NCI-H1930 (cell line): ENCODE measurements at regions not wholly inside any gene's neighbourhood (a gene's known extent, or its start where the extent isn't known, plus 50 kb on each side); places are given as distances from the start of the nearest gene placed in this dataset.

Experiments used
- DNase-seq, 2 experiments: peaks; one replicate each; lab custom pipeline; 2025; lab: John Stamatoyannopoulos, UW

DNA sequence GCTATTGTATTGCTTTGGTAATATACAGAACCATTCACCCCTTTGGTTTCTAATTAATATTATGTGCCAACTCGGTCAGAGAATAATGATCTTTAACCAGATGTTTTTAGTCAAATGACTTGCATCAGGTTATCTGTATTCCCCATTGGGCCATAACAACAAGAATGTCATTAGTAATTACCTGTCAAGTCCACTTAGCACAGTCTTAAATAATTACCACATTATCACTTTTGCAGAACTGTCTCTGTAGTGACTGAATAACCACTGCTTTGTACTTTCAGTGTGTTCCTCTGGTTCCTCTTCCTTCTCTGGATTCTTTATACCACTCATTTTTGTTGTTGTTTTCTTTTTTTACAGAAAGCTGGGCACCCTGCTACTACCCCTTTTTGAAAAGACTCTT is 257.7 kb upstream of the SPOCK3 start:
- DNase-seq, result no peak

DNA sequence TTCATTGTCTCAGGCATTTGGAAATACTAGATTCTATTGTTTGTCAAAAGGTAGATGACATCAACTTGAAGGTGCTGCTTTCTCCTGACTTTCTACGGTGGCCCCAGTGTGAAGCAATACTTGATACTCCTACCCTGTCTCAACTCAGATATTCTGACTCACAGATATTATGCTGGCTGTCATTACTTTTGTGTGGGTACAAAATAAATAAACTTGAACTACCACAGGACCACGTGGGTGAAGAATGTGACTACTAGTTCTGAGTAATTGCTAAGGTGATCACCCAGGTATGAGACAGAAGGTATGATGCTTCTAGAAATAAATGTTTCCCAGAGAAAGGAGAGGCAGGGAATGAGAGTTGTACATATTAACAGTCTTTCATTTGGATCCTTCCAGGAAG is 275.3 kb upstream of the SPOCK3 start:
- no peak for DNase-seq

GRCh38 chr4:167524091-167524490 is 289.8 kb upstream of the SPOCK3 start:
- no peak for DNase-seq

- no peak for DNase-seq
Measured at GRCh38 chr4:167537761-167538160, 303.5 kb upstream of the SPOCK3 start.

GRCh38 chr4:167541286-167541685 is 307.0 kb upstream of the SPOCK3 start:
- DNase-seq, result no peak

DNA sequence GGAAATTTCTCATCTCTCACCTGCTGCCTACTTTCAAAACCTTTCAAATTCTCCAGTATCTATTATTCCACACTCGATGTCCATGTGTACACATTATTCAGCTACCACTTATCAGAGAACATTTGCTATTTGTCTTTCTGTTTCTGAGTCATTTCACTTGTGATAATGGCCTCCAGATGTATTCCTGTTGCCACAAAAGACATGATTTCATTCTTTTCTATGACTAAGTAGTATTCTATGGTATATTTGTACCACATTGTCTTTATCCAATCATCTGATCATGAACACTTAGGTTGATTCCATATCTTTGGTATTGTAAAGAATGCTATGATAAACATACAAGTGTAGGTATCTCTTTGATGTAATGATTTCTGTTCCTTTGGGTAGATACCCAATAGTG is 310.1 kb upstream of the SPOCK3 start:
- DNase-seq, result no peak

DNA sequence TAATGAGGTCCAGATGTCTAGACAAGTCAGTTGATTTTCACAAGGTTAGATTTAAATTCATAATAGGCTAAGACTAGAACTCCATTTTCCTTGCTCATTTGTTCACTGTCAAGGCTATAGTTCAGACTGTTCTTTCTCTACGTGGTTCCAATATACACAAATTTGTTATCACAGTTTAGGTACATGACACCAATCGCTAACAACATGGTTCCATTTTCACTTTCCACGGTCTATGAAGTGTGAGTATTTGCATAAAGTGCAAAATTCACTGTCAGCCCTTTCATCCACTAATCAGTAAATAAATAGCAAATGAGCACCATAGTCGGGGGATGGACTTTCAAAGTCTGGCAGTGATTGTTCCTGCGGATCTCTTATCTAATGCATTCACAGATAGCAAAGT is 315.7 kb upstream of the SPOCK3 start:
- DNase-seq, result no peak

DNA sequence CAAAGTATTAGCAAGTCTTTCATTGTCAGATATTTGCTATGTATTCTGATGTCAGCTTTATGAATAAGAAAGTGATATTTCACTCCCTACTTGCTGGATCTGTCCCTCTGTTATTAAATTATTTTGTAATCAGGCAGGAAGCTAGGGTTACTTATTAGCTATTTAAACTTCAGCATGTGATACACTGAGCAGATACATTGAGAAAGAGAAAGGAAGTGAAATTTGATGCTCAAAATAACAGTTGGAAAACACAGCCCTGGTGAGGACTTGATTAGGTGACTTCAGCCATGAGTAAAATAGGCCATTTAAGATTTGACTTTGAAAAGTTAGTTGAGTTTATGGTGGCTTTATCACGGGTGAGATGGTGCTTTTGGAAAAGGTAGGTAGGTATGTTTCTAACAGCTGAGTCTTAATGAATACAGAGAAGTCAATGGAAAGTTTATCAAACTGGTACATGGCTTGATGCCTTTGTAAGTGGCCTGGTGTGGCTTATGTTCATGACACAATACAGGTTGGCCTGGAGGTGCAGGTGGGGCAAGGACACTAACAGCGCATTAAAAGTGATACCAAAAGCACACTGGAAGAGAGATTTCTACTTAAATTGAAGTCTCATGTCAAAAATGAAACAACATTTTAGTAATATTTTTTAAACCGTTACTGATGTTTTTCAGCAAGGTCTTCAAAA is 321.2 kb upstream of the SPOCK3 start:
- no peak for DNase-seq

DNA sequence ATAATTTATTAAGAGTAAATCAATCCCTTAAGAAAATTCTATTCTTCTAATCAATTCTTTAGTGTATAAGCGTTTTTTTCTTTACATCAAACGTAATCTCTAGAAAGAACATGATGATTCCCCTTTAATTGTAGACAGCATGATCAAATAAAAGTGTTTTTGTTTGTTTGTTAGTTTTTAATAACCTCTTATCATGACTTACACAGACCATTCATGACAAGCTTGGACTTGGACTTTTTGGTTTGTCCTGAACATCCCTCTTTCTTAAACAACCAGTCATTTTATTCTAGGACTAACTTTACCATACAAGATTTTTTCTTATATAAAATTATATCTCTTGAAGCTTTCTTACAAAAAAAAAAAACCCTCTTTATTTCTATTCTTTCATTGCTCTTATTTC is 344.6 kb upstream of the SPOCK3 start:
- no peak for DNase-seq

DNA sequence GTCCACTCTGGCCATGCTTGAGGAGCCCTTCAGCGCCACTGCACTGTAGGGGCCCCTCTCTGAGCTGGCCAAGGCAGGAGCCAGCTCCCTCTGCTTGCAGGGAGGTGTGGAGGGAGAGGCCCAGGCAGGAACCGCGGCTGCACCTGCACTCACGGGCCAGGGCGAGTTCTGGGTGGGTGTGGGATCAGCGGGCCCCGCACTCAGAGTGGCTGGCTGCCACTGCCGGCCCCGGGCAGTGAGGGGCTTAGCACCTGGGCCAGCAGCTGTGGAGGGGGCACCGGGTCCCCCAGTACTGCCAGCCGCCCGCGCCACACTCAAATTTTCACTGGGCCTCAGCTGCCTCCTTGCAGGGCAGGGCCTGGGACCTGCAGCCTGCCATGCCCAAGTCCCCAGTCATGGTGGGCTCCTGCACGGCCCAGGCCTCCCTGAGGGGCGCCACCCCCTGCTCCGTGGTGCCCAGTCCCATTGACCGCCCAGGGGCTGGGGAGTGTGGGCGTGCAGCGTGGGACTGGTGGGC is 347.2 kb upstream of the SPOCK3 start:
- DNase-seq, result no peak

DNA sequence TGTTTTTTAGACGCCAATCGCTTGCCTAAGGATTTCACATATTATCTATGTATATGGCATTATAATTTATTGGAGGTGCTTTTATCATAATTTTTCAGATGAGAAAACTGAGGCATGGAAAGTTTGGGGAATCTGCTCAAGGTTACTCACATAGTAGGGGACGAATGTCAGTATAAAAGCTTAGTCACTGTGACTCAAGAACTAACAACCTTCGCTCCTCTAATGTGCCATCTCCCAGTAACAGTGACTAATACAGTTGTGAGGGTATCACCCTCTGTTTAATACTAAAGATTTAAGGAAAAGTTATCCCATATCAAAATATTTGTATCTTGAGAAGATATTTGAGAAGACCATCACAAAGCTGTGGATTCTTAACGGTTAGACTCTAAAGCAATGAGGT is 353.1 kb upstream of the SPOCK3 start:
- DNase-seq, result no peak

DNA sequence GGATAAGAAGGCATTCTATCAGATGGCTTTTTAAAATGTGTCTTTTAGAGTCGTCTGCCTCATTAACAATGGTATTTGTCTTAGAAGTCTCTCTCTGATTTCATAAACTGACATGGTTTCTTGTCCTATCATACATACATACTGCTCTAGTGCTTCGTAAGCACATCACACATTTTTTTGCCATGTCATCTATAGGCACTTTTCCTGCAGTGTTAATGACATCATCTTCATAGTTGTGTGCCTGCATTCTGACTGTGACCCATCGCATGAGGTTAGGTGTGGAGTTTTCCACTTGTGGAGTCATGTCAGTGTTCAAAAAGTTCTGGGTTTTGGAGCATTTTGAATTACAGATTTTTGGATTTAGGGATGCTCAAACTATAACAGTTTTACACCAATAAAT is 361.6 kb upstream of the SPOCK3 start:
- DNase-seq, result no peak

GRCh38 chr4:167602157-167602556 is 367.9 kb upstream of the SPOCK3 start:
- no peak for DNase-seq

DNA sequence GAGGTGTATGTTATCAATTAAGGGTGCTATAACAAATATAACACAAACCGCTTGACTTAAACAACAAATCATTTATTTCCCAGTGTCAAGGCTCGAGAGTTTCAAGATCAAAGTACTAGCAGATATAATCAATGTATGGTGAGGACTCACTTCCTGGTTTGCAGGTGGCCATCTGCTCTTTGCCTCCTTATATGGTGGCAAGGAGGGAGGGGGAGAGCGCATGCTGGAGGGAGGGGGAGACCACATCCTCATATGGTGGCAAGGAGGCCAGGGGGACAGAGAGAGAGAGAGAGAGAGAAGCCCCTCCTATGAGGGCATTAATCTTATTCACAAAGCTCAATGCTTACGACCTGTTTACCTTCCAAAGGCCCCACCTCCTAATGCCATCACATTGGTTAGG is 372.3 kb upstream of the SPOCK3 start:
- DNase-seq, result no peak

DNA sequence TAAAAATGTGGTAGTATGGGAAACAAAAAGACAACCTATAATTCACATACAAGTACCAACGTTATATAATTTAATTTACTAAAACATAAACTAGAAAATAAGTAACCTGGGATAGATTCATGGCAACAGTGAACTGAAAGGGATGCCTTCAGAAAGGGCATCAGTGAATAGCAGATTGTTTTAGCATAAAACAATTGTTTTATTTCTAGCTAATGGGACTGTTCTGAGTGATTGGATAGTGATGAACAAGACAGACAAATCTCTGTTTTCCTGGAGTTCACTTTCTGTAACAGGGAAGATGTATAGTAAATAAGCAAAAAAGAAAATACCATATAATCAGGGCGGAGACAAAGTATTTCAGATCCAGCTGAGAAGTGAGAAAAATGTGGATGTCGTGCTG is 379.1 kb upstream of the SPOCK3 start:
- DNase-seq, result no peak

DNA sequence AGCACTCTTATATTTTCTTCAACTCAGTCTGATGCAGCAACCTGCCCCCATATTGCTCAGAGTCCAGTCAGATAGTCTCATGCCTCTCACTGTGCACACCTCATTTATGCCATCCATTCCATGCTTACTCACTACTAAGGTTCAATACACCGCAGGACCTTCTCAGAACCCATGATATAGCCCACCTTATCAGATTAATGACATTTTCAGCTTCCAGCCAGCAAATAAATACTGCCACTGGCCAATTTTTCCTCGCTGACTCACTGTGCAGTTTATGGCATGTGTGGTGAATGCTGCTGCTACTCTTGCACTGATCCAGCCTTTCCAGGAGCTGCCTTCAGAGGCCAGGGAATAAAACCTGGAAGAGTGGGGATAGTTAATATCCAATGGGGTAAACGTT is 380.6 kb upstream of the SPOCK3 start:
- no peak for DNase-seq

DNA sequence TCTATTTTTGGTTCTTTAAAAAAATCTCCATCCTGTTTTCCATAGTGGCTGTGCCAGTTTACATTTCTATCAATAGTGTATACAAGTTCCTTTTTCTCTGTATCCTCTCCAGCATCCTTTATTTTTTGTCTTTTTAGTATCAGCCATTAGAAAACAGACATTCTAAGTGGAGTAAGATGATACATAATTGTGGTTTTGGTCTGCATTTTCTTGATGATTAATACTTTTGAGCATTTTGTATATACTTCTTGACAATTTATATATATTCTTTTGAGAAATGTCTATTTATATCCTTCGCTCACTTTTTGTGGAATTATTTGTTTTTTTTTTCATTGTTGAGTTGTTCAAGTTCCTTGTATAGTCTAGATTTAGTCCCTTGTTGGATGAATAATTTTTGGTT is 382.2 kb upstream of the SPOCK3 start:
- no peak for DNase-seq

GRCh38 chr4:167622481-167623240 is 388.4 kb upstream of the SPOCK3 start:
- no peak for DNase-seq

- no peak for DNase-seq
Measured at GRCh38 chr4:167623241-167623572, 388.9 kb upstream of the SPOCK3 start.

- no peak for DNase-seq
Measured at GRCh38 chr4:167629272-167629671, 395.0 kb upstream of the SPOCK3 start.

GRCh38 chr4:167642250-167642649 is 408.0 kb upstream of the SPOCK3 start:
- no peak for DNase-seq

GRCh38 chr4:167645358-167645757 is 411.1 kb upstream of the SPOCK3 start:
- no peak for DNase-seq

- no peak for DNase-seq
Measured at GRCh38 chr4:167652267-167652666, 418.0 kb upstream of the SPOCK3 start.

DNA sequence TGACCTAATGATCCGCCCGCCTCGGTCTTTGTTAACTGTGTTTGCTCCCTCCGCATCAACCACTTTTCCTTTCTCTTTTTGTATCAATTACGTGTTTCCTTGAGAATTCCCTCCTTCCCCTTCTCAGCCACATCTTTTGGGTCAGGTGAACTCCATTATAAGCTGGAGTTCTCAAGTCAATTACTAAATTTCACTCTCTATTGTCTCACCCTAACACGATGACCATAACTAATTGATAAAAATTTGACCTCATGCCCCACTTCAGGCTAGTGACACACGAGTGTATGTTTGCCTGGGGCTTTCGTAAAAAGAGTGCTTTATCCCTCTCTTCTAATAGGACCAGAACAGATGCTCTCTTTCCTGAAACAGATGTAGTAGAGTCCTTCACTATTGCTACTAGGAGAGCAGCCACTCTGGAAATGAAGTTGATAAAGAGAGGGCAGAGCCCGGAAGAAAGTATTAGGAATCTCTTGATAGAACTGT is 403.6 kb upstream of the ANXA10 start:
- DNase-seq, result no peak
